ENCODE measurements at regions not wholly inside any gene's neighbourhood (a gene's known extent, or its start where the extent isn't known, plus 50 kb on each side); places are given as distances from the start of the nearest gene placed in this dataset.

DNA sequence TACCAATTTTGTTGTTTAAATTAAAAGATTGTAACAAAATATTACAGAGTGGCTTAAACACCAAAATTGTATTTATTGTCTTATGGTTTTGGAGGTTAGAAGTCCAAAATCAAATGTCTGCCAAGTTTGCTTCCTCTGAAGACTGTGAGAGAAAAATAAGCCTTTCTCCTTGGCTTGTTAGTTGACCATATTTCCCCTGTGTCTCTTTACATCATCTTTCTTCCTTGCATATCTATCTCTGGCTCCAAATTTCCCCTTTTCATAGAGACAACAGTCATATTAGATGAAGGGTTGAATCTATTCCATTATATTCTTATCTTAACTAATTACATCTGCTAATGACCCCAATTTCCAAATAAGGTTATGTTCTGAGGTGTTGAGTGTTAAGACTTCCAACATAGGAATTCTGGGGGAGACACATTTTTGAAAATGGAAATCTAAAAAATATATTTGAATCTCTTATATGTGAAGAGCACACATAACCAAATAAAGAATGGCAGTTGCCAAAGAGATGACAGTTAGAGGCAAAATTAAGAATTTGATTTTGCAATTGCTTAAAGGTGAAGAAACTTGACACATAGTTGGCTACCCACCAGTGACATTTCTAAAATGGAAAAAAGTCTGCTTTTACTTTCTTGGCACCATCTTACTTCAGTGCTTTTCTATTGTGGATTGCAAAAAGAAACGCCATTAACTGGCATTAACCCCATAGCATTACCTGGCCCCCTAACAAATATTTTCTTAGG, 407.2 kb downstream of the FSCB start:
- TF ChIP-seq, protein P1, sequence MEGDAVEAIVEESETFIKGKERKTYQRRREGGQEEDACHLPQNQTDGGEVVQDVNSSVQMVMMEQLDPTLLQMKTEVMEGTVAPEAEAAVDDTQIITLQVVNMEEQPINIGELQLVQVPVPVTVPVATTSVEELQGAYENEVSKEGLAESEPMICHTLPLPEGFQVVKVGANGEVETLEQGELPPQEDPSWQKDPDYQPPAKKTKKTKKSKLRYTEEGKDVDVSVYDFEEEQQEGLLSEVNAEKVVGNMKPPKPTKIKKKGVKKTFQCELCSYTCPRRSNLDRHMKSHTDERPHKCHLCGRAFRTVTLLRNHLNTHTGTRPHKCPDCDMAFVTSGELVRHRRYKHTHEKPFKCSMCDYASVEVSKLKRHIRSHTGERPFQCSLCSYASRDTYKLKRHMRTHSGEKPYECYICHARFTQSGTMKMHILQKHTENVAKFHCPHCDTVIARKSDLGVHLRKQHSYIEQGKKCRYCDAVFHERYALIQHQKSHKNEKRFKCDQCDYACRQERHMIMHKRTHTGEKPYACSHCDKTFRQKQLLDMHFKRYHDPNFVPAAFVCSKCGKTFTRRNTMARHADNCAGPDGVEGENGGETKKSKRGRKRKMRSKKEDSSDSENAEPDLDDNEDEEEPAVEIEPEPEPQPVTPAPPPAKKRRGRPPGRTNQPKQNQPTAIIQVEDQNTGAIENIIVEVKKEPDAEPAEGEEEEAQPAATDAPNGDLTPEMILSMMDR (IDR thresholded peaks at IDR 0.05; ENCODE audit: low read depth, low read length) = no peak
- TF ChIP-seq, protein P2, sequence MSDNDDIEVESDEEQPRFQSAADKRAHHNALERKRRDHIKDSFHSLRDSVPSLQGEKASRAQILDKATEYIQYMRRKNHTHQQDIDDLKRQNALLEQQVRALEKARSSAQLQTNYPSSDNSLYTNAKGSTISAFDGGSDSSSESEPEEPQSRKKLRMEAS (IDR thresholded peaks at IDR 0.05; ENCODE audit: low read depth, low read length) = no peak
- no peak for TF ChIP-seq POLR2A (IDR thresholded peaks at IDR 0.05; ENCODE audit: extremely low read depth, insufficient read length)

All from NB4 (cell line).